Neural progenitor cell (in vitro differentiated cells): ENCODE measurements at regions not wholly inside any gene's neighbourhood (a gene's known extent, or its start where the extent isn't known, plus 50 kb on each side); places are given as distances from the start of the nearest gene placed in this dataset.
A peak's percentile ranks its signal among the peaks of the same experiment; 100 is the strongest.

ENCODE experiments used
- EZH2phosphoT487 ChIP-seq: fragments of 200-600 bp; sonication (generic); IDR thresholded peaks from 2 replicates; pipeline ENCODE4 v1.6.1; 2017; ENCODE audit warnings: antibody characterized with exemption
- TF ChIP-seq, protein P1 (sequence below): fragments of 200-600 bp; sonication (generic); IDR thresholded peaks from 2 replicates; pipeline ENCODE4 v1.5.1; 2017; ENCODE audit warnings: antibody characterized with exemption, mild to moderate bottlenecking

DNA sequence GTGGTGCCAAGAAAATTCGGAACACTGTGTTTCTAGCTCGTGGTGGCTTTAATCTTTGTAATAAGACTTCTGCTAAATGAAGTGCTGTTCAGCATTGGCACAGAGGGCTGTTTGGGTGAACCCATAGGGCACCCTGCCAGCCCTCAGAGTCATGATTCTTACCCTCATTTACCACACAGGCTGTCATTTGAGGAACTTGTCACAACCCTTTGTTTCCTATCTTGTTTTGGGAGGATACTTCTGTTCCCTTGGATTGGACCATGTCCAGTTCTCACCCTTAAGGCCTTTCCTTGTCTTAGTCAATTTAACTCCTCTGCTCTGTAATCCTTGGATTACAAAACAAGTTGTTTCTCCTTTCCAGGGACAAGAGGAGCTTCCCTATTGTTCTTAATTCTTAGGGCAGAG lies 225.7 kb downstream of the MTX2 start:
- TF ChIP-seq, protein P1, sequence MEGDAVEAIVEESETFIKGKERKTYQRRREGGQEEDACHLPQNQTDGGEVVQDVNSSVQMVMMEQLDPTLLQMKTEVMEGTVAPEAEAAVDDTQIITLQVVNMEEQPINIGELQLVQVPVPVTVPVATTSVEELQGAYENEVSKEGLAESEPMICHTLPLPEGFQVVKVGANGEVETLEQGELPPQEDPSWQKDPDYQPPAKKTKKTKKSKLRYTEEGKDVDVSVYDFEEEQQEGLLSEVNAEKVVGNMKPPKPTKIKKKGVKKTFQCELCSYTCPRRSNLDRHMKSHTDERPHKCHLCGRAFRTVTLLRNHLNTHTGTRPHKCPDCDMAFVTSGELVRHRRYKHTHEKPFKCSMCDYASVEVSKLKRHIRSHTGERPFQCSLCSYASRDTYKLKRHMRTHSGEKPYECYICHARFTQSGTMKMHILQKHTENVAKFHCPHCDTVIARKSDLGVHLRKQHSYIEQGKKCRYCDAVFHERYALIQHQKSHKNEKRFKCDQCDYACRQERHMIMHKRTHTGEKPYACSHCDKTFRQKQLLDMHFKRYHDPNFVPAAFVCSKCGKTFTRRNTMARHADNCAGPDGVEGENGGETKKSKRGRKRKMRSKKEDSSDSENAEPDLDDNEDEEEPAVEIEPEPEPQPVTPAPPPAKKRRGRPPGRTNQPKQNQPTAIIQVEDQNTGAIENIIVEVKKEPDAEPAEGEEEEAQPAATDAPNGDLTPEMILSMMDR, result no peak
- peak; percentile 54 for TF ChIP-seq EZH2phosphoT487
